Ecto neural progenitor cell (in vitro differentiated cells): ENCODE measurements at regions not wholly inside any gene's neighbourhood (a gene's known extent, or its start where the extent isn't known, plus 50 kb on each side); places are given as distances from the start of the nearest gene placed in this dataset.
"Not testable (repeated sequence)": the region's sequence is repeated elsewhere in the genome, so short reads cannot be mapped to it uniquely, and the experiment has no call there.

Source experiments
- DNase-seq: peaks from one replicate; pipeline ENCODE4 v3.0.0-alpha.2; 2018; ENCODE audit warnings: low spot score

DNA sequence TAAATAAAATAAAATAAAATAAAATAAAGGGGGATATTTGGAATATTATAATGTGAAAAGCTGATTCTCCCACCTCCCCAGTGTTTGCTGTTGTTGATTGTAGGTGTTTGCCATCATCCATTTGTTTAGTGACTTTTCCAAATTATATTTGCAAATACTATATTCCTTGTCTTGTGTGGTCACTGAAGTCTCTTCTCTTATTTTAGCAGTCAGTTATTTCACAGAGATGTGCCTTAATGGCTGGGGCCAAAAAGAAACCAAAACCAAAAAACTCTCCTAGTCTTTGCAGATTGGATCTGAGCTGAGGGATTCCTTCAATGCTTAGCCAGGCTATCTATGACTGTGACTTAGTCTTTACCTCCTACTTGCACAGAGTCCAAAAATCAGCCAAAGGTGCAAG lies 70.9 kb upstream of the ZNF169 start:
- no peak for DNase-seq

- DNase-seq: not testable (repeated sequence)
Observed at GRCh38 chr9:94191706-94192105, 67.4 kb upstream of the ZNF169 start.

DNA sequence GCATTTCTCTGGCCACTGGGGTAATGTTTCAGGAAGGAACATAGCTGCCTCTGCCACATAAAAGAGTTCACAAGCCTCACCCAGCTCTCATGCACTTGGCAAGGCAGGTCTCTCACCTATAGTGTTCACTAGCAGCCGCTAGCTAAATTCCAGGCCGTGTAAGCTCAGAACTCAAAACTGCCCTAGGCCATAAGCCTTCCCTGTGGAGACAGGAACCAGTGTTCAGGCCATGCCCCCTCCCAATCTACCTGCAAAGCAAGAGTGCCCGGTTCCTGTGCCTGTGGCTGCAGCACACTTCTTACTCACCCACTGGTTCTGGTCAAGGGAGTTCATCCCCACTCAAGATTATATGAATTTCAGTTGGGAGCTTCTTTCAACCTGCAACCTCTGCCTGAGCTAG lies 60.7 kb upstream of the ZNF169 start:
- no peak for DNase-seq

GRCh38 chr9:94199776-94200175 lies 59.3 kb upstream of the ZNF169 start:
- no peak for DNase-seq

GRCh38 chr9:94204174-94204573 lies 54.9 kb upstream of the ZNF169 start:
- DNase-seq: no peak

GRCh38 chr9:94207781-94208180 lies 51.3 kb upstream of the ZNF169 start:
- DNase-seq: no peak
